Right lobe of liver (tissue), 4 donors: ENCODE measurements at regions not wholly inside any gene's neighbourhood (a gene's known extent, or its start where the extent isn't known, plus 50 kb on each side); places are given as distances from the start of the nearest gene placed in this dataset.

ENCODE experiments used
- POLR2A ChIP-seq: fragments of 450-650 bp; IDR thresholded peaks from one replicate; pipeline ENCODE4 v1.6.1; 2017; ENCODE audit warnings: antibody characterized with exemption, mild to moderate bottlenecking
- TF ChIP-seq, protein P1 (sequence below), 4 donors: fragments of 200-600 bp in 3 of 4; fragments of 450-650 bp in 1 of 4; IDR thresholded peaks; one replicate each; pipeline versions ENCODE4 v1.5.1 to v1.8.0; 2016 to 2022; ENCODE audit warnings: antibody characterized with exemption in 4 of 4, mild to moderate bottlenecking in 2 of 4
- donor health status: DM: no; HTN: no; CAD: no.
- donor health status: DM: no; HTN: no; CAD: no.
- donor health status: DM: no; HTN: yes; CAD: no.

GRCh38 chr5:145548097-145548496 lies 287.0 kb downstream of the PRELID2 start:
- TF ChIP-seq, protein P1, sequence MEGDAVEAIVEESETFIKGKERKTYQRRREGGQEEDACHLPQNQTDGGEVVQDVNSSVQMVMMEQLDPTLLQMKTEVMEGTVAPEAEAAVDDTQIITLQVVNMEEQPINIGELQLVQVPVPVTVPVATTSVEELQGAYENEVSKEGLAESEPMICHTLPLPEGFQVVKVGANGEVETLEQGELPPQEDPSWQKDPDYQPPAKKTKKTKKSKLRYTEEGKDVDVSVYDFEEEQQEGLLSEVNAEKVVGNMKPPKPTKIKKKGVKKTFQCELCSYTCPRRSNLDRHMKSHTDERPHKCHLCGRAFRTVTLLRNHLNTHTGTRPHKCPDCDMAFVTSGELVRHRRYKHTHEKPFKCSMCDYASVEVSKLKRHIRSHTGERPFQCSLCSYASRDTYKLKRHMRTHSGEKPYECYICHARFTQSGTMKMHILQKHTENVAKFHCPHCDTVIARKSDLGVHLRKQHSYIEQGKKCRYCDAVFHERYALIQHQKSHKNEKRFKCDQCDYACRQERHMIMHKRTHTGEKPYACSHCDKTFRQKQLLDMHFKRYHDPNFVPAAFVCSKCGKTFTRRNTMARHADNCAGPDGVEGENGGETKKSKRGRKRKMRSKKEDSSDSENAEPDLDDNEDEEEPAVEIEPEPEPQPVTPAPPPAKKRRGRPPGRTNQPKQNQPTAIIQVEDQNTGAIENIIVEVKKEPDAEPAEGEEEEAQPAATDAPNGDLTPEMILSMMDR (IDR thresholded peaks at IDR 0.05): no peak
- no peak for TF ChIP-seq POLR2A
